ENCODE measurements at regions not wholly inside any gene's neighbourhood (a gene's known extent, or its start where the extent isn't known, plus 50 kb on each side); places are given as distances from the start of the nearest gene placed in this dataset.

DNA sequence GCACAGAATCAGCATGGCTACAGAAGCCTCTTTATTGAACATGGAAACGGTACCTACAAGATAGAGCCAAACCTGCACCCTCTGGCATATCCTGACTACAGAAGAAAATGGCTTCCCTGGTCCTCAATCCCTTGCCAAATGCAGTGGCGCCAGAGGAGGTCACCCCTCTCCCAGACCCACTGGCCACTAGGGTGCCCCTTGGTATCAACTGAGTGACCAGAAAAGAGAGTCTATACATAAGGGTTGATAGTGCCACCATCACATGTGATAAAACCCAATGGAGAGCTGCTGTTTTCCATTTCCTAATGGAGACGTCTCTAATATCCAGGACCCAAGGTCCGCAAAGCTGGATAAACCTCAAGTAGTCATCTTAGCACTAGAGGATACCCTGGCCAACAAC lies 52.7 kb upstream of the ALK start:
- H3K4me3 Mint-ChIP-seq, result no peak overlapping the region
- H3K27me3 Mint-ChIP-seq (ENCODE audit: insufficient read depth), result peaks cover 8% of the 10 kb centered on the region
- intact Hi-C loops (cut with micrococcal nuclease), result no loop called here
- no peaks in the 10 kb centered on the region for H3K36me3 Mint-ChIP-seq (ENCODE audit: low read depth)
- H3K4me1 Mint-ChIP-seq (ENCODE audit: low read depth), result no peaks in the 10 kb centered on the region
- H3K9me3 Mint-ChIP-seq, result no peaks in the 10 kb centered on the region
- no peak overlapping the region for H3K27ac Mint-ChIP-seq
- DNase-seq (ENCODE audit: low spot score), result no peak

DNA sequence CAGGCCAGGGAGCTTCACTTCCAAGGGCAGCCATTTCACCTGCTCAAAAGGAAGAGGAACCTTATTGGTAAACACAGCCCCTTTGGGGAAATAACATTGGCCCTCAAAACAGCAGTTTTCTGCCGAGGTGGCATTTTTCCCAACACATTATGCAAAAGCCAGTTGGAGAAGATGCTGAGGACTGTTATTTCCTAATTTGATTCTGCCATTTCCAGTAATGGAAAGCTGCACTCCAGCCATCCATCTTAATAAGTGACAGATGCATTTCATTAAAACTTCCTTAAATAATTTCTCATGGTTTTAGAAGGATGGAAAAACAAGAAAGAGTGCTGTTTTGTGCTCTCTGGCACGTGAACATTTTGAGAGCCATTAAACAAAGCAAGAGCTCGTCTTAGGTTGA lies 55.9 kb upstream of the ALK start:
- no peak for DNase-seq (ENCODE audit: low spot score)
- intact Hi-C loops (cut with micrococcal nuclease), result no loop called here
- Mint-ChIP-seq H3K36me3 (ENCODE audit: low read depth) (no peaks in the 10 kb centered on the region), H3K9me3 (no peaks in the 10 kb centered on the region), H3K27ac (no peak overlapping the region), H3K4me1 (ENCODE audit: low read depth) (no peaks in the 10 kb centered on the region), H3K27me3 (ENCODE audit: insufficient read depth) (peaks cover 7% of the 10 kb centered on the region), H3K4me3 (no peak overlapping the region)

DNA sequence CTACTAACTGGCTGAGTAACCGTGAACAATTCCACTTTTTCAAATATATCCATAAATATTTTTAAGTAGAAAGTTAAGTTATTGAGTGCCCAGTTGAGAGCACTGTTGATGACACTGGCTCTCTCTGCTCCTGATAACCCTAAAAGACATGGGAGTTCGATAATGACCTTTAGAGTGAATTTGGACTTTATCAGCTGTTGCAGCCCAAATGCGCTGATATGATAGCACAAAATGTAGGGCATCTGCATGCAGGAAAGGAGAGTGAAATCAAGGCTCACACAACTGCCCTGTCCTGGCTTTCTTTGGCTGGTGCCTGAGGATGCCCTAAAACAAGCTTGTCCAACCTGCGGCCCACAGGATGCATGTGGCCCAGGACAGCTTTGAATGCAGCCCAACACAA lies 60.0 kb upstream of the ALK start:
- DNase-seq (ENCODE audit: low spot score), result no peak
- no peaks in the 10 kb centered on the region for H3K4me1 Mint-ChIP-seq (ENCODE audit: low read depth)
- H3K27ac Mint-ChIP-seq, result no peak overlapping the region
- no peaks in the 10 kb centered on the region for H3K9me3 Mint-ChIP-seq
- no peak overlapping the region for H3K4me3 Mint-ChIP-seq
- no peaks in the 10 kb centered on the region for H3K36me3 Mint-ChIP-seq (ENCODE audit: low read depth)
- H3K27me3 Mint-ChIP-seq (ENCODE audit: insufficient read depth), result peaks cover 12% of the 10 kb centered on the region
- intact Hi-C loops (cut with micrococcal nuclease), result no loop called here

DNA sequence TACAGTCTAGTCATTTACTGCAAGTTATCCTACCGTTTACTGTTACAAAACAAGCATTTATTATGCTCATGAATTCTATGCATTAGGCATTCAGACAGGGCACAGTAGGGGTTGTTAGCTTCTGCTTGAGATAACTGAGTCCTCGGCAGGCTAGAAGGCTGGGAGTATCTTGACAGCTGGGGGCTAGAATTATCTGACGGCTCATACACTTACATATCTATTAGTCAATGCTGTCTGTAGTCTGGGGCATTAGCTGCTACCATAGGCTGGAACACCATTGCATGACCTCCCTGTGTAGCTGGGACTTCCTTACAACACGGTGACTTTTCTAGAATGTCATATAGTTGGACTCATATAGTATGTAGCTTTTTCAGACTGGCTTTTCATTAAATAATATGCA lies 61.9 kb upstream of the ALK start:
- Mint-ChIP-seq H3K4me1 (ENCODE audit: low read depth) (no peaks in the 10 kb centered on the region), H3K27ac (no peak overlapping the region), H3K27me3 (ENCODE audit: insufficient read depth) (peaks cover 12% of the 10 kb centered on the region), H3K36me3 (ENCODE audit: low read depth) (no peaks in the 10 kb centered on the region), H3K4me3 (no peak overlapping the region), H3K9me3 (no peaks in the 10 kb centered on the region)
- intact Hi-C loops (cut with micrococcal nuclease), result no loop called here
- no peak for DNase-seq (ENCODE audit: low spot score)

DNA sequence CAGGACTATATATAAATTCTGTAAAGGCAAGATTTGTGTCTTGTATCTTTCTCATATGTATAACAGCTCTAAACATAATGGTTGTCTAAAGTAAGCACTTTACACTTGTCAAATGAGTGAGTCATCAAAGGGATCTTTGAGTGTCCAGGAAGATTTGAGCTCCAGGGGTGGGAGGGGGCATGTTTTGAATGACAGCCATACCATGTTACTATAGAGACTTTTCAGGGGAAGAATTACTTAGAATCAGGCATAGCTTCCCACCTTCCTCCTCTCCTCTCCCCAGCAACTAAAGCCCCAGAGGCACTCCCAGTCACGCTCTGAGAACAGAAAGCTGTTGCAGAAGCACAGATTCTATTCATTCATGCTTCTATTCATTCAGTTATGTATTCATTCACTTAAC lies 65.8 kb upstream of the ALK start:
- Mint-ChIP-seq H3K27me3 (ENCODE audit: insufficient read depth) (peaks cover 8% of the 10 kb centered on the region), H3K4me1 (ENCODE audit: low read depth) (no peaks in the 10 kb centered on the region), H3K9me3 (no peaks in the 10 kb centered on the region), H3K36me3 (ENCODE audit: low read depth) (no peaks in the 10 kb centered on the region), H3K4me3 (no peak overlapping the region), H3K27ac (no peak overlapping the region)
- intact Hi-C loops (cut with micrococcal nuclease), result no loop called here
- no peak for DNase-seq (ENCODE audit: low spot score)

DNA sequence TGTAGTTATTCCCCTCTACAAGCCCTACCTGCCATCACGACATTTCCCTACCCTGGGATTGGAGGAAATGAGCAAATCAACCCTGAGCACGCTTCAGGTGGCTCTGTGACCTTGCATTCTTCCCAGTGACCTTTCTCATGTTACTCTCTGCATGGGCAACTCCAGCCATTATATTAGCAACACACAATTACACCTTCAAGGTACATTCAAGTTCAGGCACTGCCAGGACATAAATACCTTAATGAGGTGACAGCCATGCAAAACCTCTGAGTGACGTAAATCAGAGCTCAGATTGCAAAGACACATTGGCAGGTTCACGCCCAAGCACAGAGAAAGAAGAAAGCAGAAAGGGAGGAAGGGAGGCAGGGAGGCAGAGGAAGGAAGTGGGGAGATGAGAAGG lies 68.7 kb upstream of the ALK start:
- Mint-ChIP-seq H3K9me3 (no peaks in the 10 kb centered on the region), H3K27me3 (ENCODE audit: insufficient read depth) (peaks cover 2% of the 10 kb centered on the region), H3K4me1 (ENCODE audit: low read depth) (no peaks in the 10 kb centered on the region), H3K27ac (no peak overlapping the region), H3K4me3 (no peak overlapping the region), H3K36me3 (ENCODE audit: low read depth) (no peaks in the 10 kb centered on the region)
- DNase-seq (ENCODE audit: low spot score), result no peak
- intact Hi-C loops (cut with micrococcal nuclease), result no loop called here

DNA sequence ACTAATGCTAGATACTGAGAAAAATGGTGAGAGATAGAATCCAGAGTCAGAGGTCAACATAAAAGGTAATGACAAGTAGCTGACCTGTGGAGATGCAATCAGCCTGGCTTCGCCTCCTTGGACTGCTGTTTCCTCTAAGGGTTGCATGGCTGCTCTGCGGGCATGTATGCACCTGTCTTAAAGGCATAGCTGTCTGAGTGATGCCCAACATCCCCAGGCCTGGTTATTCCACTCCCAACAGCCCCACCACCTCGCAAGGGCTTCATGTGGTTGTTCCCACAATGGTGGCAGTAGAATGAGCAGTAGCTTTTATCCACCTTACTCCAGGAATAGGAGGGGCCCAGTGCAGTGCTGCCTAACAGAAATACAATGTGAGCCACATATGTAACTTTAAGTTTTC lies 69.7 kb upstream of the ALK start:
- no peak overlapping the region for H3K27ac Mint-ChIP-seq
- H3K4me3 Mint-ChIP-seq, result no peak overlapping the region
- H3K36me3 Mint-ChIP-seq (ENCODE audit: low read depth), result no peaks in the 10 kb centered on the region
- H3K27me3 Mint-ChIP-seq (ENCODE audit: insufficient read depth), result peaks cover 3% of the 10 kb centered on the region
- intact Hi-C loops (cut with micrococcal nuclease), result no loop called here
- DNase-seq (ENCODE audit: low spot score), result no peak
- no peaks in the 10 kb centered on the region for H3K4me1 Mint-ChIP-seq (ENCODE audit: low read depth)
- no peaks in the 10 kb centered on the region for H3K9me3 Mint-ChIP-seq

DNA sequence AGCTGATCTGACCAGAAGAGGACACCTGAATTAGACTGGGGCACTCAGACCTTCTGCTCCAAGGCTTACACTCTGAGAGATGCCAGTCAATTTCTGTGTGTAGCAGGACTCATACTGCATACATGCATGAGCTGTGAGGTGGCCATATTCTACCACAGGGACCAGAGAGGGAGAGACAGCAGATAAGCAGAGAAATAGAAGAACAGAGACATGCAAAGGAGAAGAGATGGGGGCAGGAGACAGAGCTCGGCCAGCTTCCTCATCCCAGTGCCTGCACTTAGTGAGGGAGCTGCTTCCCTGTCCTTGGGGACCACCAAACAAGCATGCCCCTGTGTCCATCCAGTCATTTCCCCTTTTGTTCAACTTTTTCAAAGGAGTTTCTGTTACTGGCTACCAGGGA lies 73.9 kb upstream of the ALK start:
- Mint-ChIP-seq H3K9me3 (no peaks in the 10 kb centered on the region), H3K27ac (no peak overlapping the region), H3K4me3 (no peak overlapping the region), H3K4me1 (ENCODE audit: low read depth) (no peaks in the 10 kb centered on the region), H3K36me3 (ENCODE audit: low read depth) (no peaks in the 10 kb centered on the region), H3K27me3 (ENCODE audit: insufficient read depth) (peaks cover 10% of the 10 kb centered on the region)
- intact Hi-C loops (cut with micrococcal nuclease), result no loop called here
- DNase-seq (ENCODE audit: low spot score), result no peak

DNA sequence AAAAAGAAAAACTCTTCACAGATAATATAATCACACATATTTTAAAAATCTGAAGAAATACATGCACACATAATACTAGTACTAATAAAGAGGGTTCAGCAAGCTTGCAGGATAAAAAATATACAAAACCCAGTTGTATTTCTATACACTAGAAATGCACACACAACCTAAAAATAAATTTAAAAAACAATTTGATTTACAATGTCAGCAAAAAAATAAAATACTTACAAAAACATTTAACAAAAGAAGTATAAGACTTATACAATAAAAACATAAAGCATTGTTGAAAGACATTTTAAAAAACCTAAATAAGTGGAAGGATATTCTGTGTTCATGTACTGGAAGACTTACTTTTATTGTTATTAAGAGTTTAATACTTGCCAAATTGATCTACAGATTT lies 81.7 kb upstream of the ALK start:
- no peak overlapping the region for H3K27ac Mint-ChIP-seq
- no peak for DNase-seq (ENCODE audit: low spot score)
- no peaks in the 10 kb centered on the region for H3K4me1 Mint-ChIP-seq (ENCODE audit: low read depth)
- H3K9me3 Mint-ChIP-seq, result no peaks in the 10 kb centered on the region
- H3K4me3 Mint-ChIP-seq, result no peak overlapping the region
- no peaks in the 10 kb centered on the region for H3K36me3 Mint-ChIP-seq (ENCODE audit: low read depth)
- intact Hi-C loops (cut with micrococcal nuclease), result no loop called here
- peaks cover 5% of the 10 kb centered on the region for H3K27me3 Mint-ChIP-seq (ENCODE audit: insufficient read depth)

DNA sequence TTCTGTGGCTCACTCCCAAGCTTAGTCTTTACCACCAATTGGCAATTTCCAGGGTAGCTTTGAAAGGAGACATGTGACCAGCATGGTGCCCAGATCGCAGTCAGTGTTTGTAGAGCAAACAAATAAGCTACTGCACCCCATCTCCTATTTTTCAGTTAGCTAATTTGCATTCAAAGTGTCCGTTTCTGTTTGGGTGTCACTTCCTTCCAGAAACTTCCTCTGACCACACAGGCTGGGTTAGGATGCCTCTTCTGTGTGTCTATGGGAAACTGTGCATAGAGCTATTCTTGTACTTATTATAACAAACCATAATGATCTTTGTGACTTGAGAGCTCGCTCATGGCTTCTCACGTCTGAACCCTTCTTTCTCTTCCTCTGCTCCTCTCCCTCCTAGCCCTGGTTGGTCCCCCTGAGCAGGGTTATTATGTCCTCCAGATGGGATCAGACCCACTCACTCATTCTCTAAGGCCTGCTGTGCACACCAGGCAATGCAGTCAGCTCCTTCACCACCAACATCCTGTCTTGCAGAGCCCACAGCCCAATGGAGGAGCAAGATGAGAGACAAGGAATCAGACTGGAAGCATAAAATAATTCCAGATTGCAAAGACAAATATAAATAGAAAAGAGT lies 101.2 kb upstream of the ALK start:
- Mint-ChIP-seq H3K9me3 (no peaks in the 10 kb centered on the region), H3K4me3 (no peak overlapping the region), H3K27me3 (ENCODE audit: insufficient read depth) (peaks cover 5% of the 10 kb centered on the region), H3K36me3 (ENCODE audit: low read depth) (no peaks in the 10 kb centered on the region), H3K4me1 (ENCODE audit: low read depth) (no peaks in the 10 kb centered on the region), H3K27ac (no peak overlapping the region)
- no peak for DNase-seq (ENCODE audit: low spot score)
- intact Hi-C loops (cut with micrococcal nuclease), result no loop called here

DNA sequence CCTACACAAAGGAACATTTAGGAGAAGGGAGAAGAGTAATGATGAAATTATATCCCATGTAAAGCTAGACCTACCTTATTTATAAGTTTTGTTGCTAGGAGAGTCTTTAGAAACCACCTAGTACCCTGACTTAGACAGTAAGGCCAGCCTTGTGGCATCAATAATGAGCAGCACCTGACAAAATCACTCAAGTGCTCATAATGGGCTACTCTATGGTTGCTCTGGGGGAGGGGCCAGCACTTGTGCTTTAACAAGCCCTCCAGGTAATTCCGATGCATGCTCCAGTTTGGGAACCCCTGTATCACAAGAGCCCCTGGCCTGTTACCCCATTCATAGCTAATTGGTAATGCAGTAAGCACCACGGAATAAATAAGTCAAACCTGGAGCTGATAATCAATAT lies 102.9 kb upstream of the ALK start:
- H3K36me3 Mint-ChIP-seq (ENCODE audit: low read depth), result no peaks in the 10 kb centered on the region
- no peak for DNase-seq (ENCODE audit: low spot score)
- intact Hi-C loops (cut with micrococcal nuclease), result no loop called here
- H3K27ac Mint-ChIP-seq, result no peak overlapping the region
- H3K4me3 Mint-ChIP-seq, result no peak overlapping the region
- H3K4me1 Mint-ChIP-seq (ENCODE audit: low read depth), result no peaks in the 10 kb centered on the region
- H3K9me3 Mint-ChIP-seq, result no peaks in the 10 kb centered on the region
- peaks cover 2% of the 10 kb centered on the region for H3K27me3 Mint-ChIP-seq (ENCODE audit: insufficient read depth)

DNA sequence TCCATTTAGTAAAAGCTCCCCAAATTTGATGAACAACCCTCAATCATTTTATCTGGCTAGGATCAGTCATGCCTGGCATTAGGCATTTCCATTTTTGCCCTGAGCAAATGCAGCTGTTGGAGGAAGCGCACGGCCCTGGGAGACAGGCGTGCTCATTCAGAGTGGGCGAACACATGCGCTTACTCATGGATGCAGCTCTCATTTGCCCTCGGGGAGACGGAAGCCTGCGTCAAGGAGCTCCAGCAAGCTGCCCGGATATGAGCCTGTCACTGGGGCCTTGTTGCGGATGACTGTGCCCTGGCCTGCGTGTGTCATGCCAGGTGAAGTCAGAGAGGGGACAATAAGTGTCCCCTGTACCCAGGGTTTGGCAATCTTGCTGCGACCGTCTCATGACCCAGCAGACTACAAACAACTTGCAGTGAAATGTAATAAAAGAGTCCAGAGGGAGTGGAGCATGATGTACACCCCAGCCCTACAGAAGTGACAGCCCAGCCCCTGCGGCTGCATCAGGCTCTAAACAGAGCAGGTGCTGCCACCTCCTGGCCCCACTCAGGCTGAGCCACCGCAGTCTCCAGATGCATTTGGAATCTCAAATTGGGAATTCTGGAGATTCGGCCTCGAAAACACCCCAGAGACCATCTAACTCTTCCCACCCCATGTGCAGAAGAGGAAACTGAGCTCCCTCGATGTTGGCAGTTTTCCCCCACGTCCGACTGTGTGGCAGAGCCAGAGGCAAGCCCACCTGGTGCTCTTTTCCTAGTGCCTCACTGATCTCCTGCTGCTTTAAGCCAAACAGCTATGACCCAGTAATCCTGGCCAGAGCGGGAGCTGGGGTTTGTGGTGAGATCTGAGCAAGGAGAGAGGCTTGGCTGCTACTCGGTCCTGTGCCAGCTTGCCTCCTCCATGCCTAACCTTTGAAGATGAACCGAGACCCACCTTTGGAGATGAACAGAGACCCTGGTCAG lies 105.0 kb upstream of the ALK start:
- Mint-ChIP-seq H3K27ac (no peak overlapping the region), H3K9me3 (no peaks in the 10 kb centered on the region), H3K4me1 (ENCODE audit: low read depth) (no peaks in the 10 kb centered on the region), H3K4me3 (no peak overlapping the region), H3K27me3 (ENCODE audit: insufficient read depth) (peaks cover 9% of the 10 kb centered on the region), H3K36me3 (ENCODE audit: low read depth) (no peaks in the 10 kb centered on the region)
- no peak for DNase-seq (ENCODE audit: low spot score)
- intact Hi-C loops (cut with micrococcal nuclease), result no loop called here

DNA sequence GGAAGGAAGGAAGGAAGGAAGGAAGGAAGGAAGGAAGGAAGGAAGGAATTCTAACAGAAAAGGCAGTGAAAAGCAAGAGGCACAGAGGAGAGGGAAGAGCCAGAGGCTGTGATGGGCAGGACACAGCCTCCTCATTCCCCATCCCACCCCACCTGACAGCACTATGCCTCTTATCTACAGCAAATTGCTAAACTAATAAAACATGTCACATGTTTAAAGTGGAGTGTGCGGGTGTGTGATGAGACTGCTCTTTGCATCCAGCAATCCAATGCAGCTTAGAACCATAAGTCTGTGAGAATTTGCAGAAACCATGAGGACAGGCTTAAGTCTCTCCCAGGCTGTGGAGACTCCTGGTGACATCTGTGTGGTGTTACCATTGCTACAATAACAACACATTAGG lies 108.4 kb upstream of the ALK start:
- Mint-ChIP-seq H3K9me3 (no peaks in the 10 kb centered on the region), H3K36me3 (ENCODE audit: low read depth) (no peaks in the 10 kb centered on the region), H3K27me3 (ENCODE audit: insufficient read depth) (peaks cover 9% of the 10 kb centered on the region), H3K4me1 (ENCODE audit: low read depth) (no peaks in the 10 kb centered on the region), H3K4me3 (no peak overlapping the region), H3K27ac (no peak overlapping the region)
- no peak for DNase-seq (ENCODE audit: low spot score)
- intact Hi-C loops (cut with micrococcal nuclease), result no loop called here
